Fibroblast of skin of scalp (primary cell): ENCODE measurements at regions not wholly inside any gene's neighbourhood (a gene's known extent, or its start where the extent isn't known, plus 50 kb on each side); places are given as distances from the start of the nearest gene placed in this dataset.

Experiments used
- DNase-seq: peaks from one replicate; pipeline ENCODE4 v3.0.0-alpha.2; 2013

- DNase-seq, result peak; percentile 39
Observed at GRCh38 chr1:72759486-72759885, 477.1 kb upstream of the NEGR1 start.

DNA sequence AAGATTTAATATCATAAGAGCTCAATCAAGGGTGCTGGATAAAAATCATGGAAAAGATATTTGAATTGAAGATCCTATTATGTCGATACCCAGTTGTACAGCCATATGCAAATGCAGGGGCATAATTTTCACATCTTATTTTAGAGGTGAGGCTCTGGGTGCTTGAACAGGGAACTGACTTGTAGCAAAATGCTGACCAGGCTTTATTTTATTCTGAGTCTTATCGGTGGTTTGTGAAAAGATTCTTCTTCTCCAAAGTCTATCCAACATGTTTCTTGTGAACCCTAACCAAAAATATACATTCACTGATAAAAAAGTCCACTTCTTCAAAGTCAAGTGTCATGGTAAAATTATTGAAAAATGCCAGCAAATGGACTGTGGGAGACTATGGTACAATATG, 475.5 kb upstream of the NEGR1 start:
- DNase-seq, result no peak

DNA sequence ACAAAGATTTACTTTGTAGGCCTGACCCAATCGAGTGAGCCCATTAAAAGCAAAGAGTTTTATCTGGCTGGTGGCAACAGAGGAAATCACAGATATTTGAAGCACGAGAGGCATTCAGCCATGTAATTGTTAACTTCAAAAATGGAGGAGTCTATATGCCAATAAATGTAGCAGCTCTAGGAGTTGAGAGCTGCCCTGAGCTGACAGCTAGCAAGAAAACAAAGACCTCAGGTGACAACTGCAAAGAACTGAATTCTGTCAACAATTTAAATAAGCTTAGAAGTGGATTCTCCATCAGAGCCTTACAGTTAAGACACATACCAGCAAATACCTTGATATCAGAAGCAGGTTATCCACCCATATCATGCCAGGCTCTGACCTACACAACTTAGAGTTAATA, 463.1 kb upstream of the NEGR1 start:
- no peak for DNase-seq

- peak; percentile 26 for DNase-seq
Observed at GRCh38 chr1:72734415-72734814, 452.1 kb upstream of the NEGR1 start.

DNA sequence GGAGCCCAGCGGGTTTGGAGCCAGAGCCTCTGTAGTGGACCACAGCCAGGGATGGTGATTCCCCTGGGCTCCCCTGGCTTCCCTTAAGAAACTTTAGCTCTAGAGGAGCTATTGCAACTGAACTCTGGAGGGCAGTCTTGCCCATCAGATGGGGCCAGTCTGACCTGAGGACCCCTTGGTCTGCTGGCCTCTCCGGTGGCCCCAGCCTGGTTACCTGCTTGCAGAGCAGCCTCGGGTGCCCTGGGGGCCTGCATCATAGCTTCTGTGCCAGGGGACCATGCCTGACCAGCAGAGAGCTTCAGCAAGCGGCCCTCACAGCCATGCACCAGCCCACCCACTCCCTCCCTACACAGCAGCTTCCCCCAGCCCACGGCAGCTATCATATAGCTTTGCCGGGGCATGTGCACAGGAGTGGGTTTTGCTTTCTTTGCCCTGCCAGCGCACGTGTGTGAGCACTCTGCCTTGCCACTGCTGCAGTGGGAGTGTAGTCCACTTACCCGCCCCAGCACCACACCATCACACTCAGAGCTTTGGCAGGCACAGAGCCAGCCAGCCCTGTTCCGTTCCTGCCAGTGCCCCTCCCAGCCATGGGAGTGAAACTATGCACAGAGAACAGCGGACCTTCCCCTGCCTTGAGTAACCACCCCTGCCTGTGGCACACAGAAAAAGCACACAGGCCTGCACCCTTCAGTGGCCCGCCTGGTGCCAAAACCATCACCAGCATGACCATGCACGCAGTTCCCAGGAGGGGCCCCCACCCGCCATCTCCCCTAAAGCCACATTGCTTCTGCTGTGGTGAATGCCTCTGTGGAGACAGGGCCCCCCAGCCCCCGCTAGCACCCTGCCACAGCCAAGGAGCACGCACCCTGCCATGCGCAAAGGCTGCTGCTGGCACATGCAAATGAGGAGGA, 442.9 kb upstream of the NEGR1 start:
- no peak for DNase-seq

DNA sequence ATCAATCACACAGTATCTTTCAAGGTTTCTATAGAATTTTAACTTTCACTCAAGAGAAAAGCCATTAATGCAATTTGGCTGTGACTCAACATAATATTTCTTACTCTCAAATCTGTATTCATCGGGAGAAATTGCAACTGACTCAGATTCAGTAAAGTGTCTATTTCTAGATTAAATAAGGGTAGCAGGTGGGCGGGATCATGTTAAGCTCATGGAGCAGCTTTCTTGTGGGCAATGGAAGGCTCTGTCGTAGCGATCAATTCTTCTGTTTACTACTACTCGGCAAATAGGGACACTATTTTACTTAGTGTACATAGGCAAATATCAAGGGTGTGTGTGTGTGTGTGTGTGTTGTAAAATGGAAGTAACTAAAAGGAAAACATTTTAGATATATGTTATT, 423.6 kb upstream of the NEGR1 start:
- no peak for DNase-seq

DNA sequence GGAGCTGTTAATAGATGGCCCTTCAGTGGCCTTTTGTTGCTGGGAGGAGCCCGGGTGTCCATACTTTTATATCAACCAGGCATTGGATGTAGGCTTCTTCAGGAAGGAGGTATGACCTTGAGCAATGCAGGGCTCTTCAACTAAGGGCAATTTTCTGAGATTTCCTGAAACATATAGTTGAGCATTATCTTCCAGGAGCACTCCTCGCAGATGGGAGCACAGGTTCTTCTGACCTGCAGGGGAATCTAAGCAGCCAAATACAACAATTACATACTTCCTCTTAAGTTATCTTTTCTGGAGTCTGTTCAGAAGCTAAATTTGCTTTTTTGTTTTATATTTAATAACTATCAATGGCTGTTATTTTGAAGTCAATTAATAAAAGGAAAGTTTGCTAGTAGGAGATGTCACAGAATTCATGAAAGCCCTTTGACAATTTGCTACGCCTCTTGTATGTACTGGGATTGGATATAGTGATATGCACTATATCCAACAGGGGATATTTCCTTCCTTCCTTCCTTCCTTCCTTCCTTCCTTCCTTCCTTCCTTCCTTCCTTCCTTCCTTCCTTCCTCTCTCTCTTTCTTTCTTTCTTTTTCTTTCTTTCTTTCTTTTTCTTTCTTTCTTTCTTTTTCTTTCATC, 422.6 kb upstream of the NEGR1 start:
- no peak for DNase-seq

DNA sequence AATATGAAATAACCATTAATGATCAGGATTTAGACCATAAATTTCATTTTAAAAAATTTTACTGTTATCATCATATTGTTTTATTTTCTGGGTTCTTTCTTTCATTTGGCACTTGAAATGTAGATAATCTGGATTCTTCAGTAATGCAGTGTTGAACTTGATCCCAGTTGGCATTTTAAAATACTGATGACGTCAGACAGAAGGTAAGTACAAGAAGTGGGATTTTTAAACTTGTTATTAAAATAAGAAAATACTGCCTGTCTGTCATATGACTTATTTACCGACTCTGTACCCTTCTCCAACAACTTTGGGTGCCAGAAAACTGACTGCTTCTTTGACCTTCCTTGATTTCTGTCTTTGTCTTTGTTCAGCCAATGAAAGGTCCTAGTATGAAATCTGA, 415.1 kb upstream of the NEGR1 start:
- DNase-seq, result no peak

DNA sequence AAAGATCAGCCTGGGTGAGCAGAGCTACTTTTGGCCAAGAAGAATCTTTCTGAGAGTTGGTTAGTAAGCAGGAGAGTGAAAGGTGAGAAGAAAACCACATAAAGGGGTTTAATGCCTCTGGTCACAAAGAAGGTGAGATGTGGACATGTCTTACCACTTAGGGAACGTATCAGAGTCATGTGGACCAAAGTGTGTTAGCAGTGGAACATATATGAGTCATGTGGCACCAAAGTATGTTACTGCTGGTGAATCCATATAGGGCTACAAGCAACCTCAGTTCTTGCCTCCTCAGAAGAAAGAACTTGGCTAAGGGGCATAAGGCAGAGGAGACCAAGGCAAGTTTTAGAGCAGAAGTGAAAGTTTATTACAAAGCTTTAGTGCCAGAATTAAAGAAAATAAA, 411.6 kb upstream of the NEGR1 start:
- DNase-seq, result no peak

GRCh38 chr1:72693376-72693775, 411.0 kb upstream of the NEGR1 start:
- no peak for DNase-seq

DNA sequence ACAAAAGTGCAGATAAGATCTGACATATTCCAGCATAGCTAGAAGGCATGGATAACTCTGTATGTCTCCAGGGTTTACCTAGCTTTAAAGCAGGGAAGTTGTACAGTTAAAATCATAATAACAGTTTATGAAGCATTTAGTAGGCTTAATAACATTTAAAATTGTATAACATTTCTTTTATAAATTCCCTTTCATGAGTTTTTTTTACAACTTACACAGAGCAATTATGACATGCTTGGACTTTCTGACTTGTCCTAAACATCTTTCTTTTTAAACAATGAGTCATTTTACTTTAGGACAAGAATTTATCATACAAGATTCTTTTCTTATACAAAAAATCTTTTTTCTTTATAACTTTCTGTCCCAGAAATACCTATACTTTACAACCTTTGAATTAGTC, 408.5 kb upstream of the NEGR1 start:
- DNase-seq, result no peak

DNA sequence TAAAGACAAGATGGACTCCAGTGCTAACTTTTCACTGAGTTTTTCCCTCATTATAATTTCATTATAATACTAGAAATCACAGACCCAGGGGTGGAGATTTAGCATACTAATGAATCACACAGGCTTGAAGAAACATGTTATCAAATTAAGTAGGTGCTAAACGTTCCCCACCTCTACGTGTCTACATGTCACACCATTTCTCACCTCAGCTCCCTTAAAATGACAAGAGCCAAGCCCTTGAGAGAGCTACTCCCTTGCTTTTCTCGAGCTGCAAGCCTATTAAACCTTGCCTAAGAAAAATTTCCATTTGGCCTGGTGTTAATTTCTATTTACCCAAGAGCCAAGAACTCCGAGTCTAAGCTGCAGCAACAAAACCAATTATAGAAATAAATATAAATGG, 396.3 kb upstream of the NEGR1 start:
- no peak for DNase-seq

GRCh38 chr1:72670902-72671301, 388.6 kb upstream of the NEGR1 start:
- DNase-seq, result no peak

DNA sequence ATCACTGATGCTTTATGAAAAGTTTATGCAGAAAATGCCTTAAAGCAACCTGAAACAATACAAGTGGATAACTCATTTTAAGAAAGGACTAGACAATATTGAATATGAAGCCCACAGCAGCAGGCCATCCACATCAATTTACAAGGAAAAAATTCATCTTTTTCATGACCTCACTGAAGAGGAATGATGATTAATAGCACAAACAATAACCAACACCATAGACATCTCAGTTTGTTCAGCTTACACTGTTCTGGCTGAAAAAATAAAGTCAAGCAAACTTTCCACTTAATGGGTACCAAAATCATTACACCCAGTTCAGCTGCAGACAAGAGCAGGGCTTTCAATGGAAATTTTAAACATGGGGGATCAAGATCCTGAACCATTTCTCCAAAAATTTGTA, 380.6 kb upstream of the NEGR1 start:
- peak; percentile 39 for DNase-seq

DNA sequence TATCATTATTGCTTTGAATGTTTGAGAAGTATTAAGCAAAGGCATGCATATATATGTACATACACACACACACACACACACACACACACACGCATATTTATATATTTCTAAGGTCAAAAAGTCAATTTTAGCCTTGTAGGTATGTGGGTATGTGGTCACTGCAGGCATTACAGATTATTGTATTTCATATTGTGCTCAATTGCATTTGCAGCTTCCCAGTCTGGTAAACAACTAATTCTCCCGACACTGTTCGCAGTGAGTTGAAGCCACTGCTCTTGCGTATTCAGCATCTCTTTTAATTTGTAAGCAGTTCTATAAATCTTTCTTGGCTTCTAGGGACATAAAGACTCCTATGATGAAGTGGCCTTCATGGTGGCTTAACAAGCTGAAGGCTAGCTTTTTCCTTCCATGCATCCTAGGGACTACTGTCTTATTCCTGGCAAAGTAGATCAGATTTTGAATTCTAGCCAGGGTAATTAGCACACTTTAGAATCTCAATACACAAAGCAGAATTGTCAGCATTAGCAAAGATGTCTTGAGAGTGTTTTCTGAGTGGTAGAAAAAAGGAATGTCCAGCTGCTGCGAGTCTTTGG, 368.6 kb upstream of the NEGR1 start:
- no peak for DNase-seq

- peak; percentile 50 for DNase-seq
Observed at GRCh38 chr1:72649991-72650390, 367.7 kb upstream of the NEGR1 start.

DNA sequence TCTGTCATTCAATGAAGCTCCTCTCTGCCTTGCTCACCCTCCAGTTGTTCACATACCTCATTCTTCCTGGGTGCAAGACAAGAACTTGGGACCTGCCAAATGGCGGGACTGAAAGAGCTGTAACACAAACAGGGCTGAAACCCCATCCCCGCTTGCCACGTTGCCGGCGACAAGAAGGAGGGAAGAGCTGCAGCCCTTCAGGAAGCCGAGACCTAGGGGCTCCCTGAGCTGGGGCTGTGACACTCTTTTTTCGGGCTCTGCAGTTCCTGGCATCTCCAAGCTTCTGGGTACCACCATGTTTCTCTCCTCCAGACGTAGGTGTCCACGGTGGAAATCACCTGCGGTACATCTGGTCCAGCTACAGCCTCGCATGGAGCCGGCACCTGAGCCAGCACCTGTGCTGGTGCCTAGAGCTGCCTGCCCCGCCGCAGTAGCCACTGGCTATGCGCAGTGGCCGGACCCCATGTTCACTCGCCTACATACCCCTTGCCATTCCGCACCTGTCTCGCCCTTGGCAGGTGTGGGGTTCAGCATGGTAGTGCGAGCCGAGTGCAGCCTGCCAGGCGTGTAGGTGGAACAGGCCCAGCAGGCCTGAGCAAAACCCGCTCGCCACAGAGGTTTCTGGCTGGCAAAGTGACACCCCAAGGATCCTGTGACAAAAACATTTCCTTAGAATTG, 367.0 kb upstream of the NEGR1 start:
- DNase-seq, result no peak

GRCh38 chr1:72648465-72648864, 366.1 kb upstream of the NEGR1 start:
- DNase-seq, result no peak

DNA sequence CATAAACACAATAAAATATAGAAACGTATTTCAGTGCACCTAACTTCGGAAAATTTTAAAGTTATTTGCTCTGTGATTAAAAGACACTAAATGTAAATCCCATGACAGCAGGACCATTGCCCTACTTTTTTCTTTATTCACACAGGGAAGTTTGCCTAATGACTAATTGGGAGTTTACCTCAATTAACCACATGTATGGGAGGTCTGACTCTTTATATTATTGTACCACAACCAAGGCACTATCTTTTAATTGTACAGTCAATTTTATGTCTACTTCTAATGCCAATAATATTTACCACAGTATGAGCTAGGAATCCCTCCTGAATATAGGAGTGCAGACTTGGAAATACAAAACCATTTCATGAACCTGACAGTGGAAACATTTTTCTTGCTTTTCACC, 360.8 kb upstream of the NEGR1 start:
- no peak for DNase-seq

DNA sequence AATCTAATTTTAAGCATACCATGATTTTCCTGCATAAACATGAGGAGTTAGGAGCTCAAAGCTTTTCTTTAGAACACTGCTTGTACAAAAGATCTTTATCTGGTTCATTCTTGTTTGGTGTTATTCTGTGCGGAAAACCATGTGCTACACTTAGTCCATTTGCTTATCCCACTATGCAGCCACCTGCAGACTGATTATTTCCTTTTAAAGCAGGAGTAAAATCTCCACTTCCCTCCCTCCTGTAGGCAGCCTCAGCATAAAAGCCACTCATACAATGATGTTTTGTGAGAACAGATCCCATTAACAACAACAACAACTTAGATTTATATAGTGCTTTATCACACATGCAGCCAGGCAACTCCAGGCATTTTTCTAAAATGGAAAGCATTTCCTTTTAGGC, 355.3 kb upstream of the NEGR1 start:
- no peak for DNase-seq

- DNase-seq, result no peak
Observed at GRCh38 chr1:72636631-72637030, 354.3 kb upstream of the NEGR1 start.

DNA sequence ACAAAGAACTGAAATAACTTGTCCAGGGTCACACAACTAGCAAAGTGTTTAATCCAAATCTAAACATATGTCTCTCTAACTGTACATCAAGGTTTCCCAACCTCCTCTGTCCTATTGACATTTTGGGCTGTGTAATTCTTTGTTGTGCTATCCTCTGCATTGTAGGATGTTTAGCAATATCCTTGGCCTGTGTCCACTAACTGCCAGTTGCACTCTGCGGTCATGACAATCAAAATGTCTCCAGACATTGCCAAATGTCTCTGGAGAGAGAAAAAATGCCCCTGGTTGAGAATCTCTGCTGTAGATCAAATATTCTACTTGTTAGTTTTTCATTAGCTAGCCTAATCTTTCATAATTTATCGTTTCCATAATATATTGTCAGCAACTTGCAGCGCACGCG, 353.4 kb upstream of the NEGR1 start:
- peak; percentile 31 for DNase-seq

DNA sequence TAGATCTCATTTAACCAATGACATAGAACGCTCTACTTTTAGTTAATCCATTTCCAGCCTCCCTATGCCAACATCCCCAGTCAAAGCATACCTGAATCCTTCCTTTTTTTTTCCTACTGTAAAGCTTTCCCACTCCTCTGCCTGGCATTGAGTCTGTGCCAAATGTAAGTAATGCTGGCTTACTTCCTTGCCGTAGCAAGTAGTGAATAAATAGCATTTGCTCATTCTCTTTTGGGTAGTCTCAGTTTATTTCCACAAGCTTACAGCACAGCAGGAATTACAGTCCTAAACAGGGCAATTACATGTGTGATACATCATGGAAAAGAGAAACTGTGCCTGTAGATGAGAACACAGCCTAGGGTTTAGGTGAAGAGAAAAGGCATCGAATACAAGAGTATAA, 352.6 kb upstream of the NEGR1 start:
- DNase-seq, result no peak
